Dendritic cell treated with granulocyte-macrophage colony-stimulating factor and Interleukin-4, amounts not matched to agents 40 ng/mL and 50 ng/mL, for 4 days (primary cell): ENCODE measurements at regions not wholly inside any gene's neighbourhood (a gene's known extent, or its start where the extent isn't known, plus 50 kb on each side); places are given as distances from the start of the nearest gene placed in this dataset.

Experiments used
- H3K27ac Mint-ChIP-seq: one replicate; pipeline ENCODE4 v1.8.0; 2022; ENCODE audit warnings: mild to moderate bottlenecking, mixed read lengths
- H3K27me3 Mint-ChIP-seq: one replicate; pipeline ENCODE4 v1.8.0; 2022; ENCODE audit warnings: mild to moderate bottlenecking, mixed read lengths
- H3K36me3 Mint-ChIP-seq: one replicate; pipeline ENCODE4 v1.8.0; 2022; ENCODE audit warnings: low read depth, mixed read lengths
- H3K4me1 Mint-ChIP-seq: one replicate; pipeline ENCODE4 v1.8.0; 2022; ENCODE audit warnings: low read depth, mixed read lengths
- H3K4me3 Mint-ChIP-seq: one replicate; pipeline ENCODE4 v1.8.0; 2022; ENCODE audit warnings: mild to moderate bottlenecking, moderate library complexity, mixed read lengths
- H3K9me3 Mint-ChIP-seq: one replicate; pipeline ENCODE4 v1.8.0; 2022; ENCODE audit warnings: mixed read lengths
- intact Hi-C: fragments of 100-400 bp; cut with micrococcal nuclease; formaldehyde crosslinking; loops from one replicate; pipeline ENCODE4 v1.15.0; 2022

- no peaks in the 10 kb centered on the region for H3K9me3 Mint-ChIP-seq
- intact Hi-C loops, result no loop called here
Observed at GRCh38 chr12:127355061-127355841, 911.7 kb upstream of the TMEM132C start.

DNA sequence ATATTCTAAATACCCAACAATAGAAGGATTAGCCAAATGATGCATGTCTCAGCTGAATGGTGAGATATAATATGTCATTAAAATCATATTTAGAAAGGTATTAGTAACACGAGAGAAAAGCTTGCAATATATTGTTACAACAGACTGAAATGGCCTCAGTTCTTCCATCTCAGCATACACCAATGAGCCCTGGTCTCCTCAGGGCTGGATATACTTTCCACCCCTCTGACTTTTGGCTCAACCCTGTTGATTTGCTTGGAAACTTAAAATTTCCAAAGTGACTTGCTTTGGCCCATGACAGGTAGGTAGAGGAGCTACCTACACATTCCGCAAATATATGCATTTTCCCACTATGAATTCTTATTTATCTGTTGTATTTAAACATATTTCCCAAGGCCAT, 908.1 kb upstream of the TMEM132C start:
- Mint-ChIP-seq H3K27me3 (no peaks in the 10 kb centered on the region), H3K4me1 (no peaks in the 10 kb centered on the region), H3K27ac (no peak overlapping the region), H3K4me3 (no peak overlapping the region), H3K9me3 (no peaks in the 10 kb centered on the region), H3K36me3 (no peaks in the 10 kb centered on the region)
- intact Hi-C loops, result no loop called here

More at GRCh38 chr12:127355061-127355841, 911.7 kb upstream of the TMEM132C start:
- Mint-ChIP-seq H3K4me3 (no peak overlapping the region), H3K4me1 (no peaks in the 10 kb centered on the region), H3K27me3 (no peaks in the 10 kb centered on the region), H3K36me3 (no peaks in the 10 kb centered on the region), H3K27ac (no peak overlapping the region)

DNA sequence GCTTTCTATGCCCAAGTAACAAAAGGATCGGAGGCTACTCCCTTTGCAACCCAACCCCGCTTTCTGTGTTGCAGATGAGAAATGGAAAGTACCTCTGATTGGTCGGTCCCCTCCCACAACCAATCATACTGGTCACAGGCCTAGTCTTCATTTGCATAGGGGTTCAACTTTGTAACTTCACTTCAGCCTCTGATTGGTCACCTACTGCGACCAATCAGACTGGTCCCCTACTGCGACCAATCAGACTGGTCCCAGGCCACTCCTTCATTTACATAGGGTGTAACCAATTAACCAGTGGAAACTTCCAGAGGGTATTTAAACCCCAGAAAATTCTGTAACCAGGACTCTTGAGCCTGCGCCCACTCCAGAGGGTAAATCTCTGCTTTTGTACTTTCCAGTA, 906.4 kb upstream of the TMEM132C start:
- H3K27me3 Mint-ChIP-seq, result no peaks in the 10 kb centered on the region
- H3K36me3 Mint-ChIP-seq, result no peaks in the 10 kb centered on the region
- H3K27ac Mint-ChIP-seq, result no peak overlapping the region
- intact Hi-C loops, result no loop called here
- no peaks in the 10 kb centered on the region for H3K9me3 Mint-ChIP-seq
- H3K4me3 Mint-ChIP-seq, result no peak overlapping the region
- H3K4me1 Mint-ChIP-seq, result no peaks in the 10 kb centered on the region

DNA sequence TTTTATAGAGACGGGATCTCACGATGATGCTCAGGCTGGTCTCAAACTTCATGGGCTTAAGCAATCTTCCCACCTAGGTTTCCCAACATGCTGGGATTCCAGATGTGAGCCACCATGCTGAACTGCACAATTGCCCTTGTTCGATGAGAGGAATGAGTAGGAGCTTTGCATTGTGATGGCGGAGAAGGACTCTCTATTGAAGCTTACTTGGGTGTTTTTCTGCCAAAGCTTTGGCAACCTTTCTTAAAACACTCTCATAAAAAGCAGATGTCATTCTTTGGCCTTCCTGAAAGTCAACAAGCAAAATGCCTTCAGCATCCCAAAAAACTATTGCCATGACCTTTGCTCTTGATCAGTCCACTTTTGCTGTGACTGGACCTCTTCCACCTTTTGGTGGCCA, 904.8 kb upstream of the TMEM132C start:
- no peak overlapping the region for H3K4me3 Mint-ChIP-seq
- no peaks in the 10 kb centered on the region for H3K4me1 Mint-ChIP-seq
- H3K36me3 Mint-ChIP-seq, result no peaks in the 10 kb centered on the region
- H3K27ac Mint-ChIP-seq, result no peak overlapping the region
- intact Hi-C loops, result no loop called here
- H3K27me3 Mint-ChIP-seq, result no peaks in the 10 kb centered on the region
- no peaks in the 10 kb centered on the region for H3K9me3 Mint-ChIP-seq

- intact Hi-C loops, result no loop called here
- H3K27me3 Mint-ChIP-seq, result no peaks in the 10 kb centered on the region
- H3K4me1 Mint-ChIP-seq, result no peaks in the 10 kb centered on the region
- H3K4me3 Mint-ChIP-seq, result no peak overlapping the region
- no peaks in the 10 kb centered on the region for H3K36me3 Mint-ChIP-seq
- H3K27ac Mint-ChIP-seq, result no peak overlapping the region
- H3K9me3 Mint-ChIP-seq, result no peaks in the 10 kb centered on the region
Observed at GRCh38 chr12:127363392-127363791, 903.6 kb upstream of the TMEM132C start.

- intact Hi-C loops, result no loop called here
- Mint-ChIP-seq H3K4me3 (no peak overlapping the region), H3K9me3 (no peaks in the 10 kb centered on the region), H3K36me3 (no peaks in the 10 kb centered on the region), H3K27ac (no peak overlapping the region), H3K27me3 (no peaks in the 10 kb centered on the region), H3K4me1 (no peaks in the 10 kb centered on the region)
Observed at GRCh38 chr12:127373559-127373958, 893.4 kb upstream of the TMEM132C start.

DNA sequence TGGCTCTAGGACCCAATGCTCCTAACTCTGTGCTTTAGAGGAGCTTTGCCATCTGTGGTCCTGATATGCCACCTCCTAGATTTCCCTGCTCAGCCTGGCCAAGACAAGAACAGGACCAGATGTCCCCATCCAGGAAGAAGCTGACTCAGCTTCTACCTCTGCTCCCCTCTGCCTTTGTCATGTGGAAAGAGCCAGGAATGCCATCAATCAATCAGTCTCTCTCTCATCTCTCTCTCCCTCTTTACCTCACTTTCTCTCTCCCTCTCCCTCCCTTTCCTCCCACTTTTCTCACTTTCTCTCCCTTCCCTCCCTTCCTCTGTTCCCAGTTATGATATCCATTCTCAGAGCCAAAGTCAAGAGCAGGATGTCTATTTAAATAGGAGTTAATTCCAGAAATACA, 892.5 kb upstream of the TMEM132C start:
- Mint-ChIP-seq H3K4me3 (no peak overlapping the region), H3K9me3 (no peaks in the 10 kb centered on the region), H3K27me3 (no peaks in the 10 kb centered on the region), H3K36me3 (no peaks in the 10 kb centered on the region), H3K4me1 (no peaks in the 10 kb centered on the region), H3K27ac (no peak overlapping the region)
- intact Hi-C loops, result no loop called here

GRCh38 chr12:127381043-127381668, 885.8 kb upstream of the TMEM132C start:
- no peak overlapping the region for H3K4me3 Mint-ChIP-seq
- H3K9me3 Mint-ChIP-seq, result no peaks in the 10 kb centered on the region
- no peak overlapping the region for H3K27ac Mint-ChIP-seq
- peaks cover 3% of the 10 kb centered on the region for H3K27me3 Mint-ChIP-seq
- no peaks in the 10 kb centered on the region for H3K4me1 Mint-ChIP-seq
- intact Hi-C loops, result loop anchor here (5.0 kb wide), 1 partner anchor 1314 kb away; no protein-coding TSS in a partner anchor
- H3K36me3 Mint-ChIP-seq, result no peaks in the 10 kb centered on the region

DNA sequence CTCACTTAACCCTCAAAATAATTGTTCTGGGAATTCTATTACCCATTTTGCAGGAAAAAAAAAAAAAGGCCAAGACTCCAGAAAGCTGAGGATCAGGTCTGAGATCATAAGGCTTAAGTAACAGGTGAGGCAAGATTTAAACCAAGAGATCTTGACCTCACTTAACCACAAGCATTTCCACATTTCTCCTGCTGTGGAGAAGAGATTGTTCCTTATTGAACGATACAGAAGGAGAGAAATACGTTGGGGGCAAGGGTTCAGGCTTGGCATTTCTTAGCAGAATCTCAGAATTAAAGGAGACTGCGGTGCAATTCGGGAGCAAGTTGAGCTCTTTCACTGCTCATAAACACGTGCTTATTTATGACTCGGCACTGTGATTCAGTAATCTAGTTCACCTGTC, 885.3 kb upstream of the TMEM132C start:
- Mint-ChIP-seq H3K36me3 (no peaks in the 10 kb centered on the region), H3K27ac (no peak overlapping the region), H3K4me3 (no peak overlapping the region), H3K9me3 (no peaks in the 10 kb centered on the region), H3K4me1 (no peaks in the 10 kb centered on the region), H3K27me3 (peaks cover 3% of the 10 kb centered on the region)
- intact Hi-C loops, result loop anchor here (5.0 kb wide), 1 partner anchor 1314 kb away; no protein-coding TSS in a partner anchor

- intact Hi-C loops, result loop anchor here (5.0 kb wide), 1 partner anchor 1316 kb away; no protein-coding TSS in a partner anchor
- H3K9me3 Mint-ChIP-seq, result no peaks in the 10 kb centered on the region
Observed at GRCh38 chr12:127383281-127383680, 883.7 kb upstream of the TMEM132C start.

DNA sequence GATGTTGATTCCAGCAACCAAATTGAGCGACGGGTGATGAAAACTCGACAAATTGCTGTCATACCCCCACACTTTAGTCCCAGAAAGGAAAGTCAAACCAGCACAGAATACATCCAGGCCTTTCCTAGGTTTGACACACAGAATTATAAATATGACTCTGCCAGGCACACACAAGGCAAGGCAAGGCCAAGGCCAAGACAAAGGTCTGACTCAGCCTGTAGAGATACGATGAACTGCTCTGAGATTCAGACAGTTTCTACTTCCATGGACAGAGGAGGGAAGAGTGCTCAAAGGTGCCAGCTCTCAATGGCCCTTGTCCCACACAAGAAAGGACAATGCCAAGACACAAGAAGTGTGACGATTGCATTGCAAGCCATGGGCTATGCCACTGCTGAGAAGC, 880.2 kb upstream of the TMEM132C start:
- Mint-ChIP-seq H3K27ac (no peak overlapping the region), H3K27me3 (no peaks in the 10 kb centered on the region), H3K9me3 (no peaks in the 10 kb centered on the region), H3K36me3 (no peaks in the 10 kb centered on the region), H3K4me3 (no peak overlapping the region), H3K4me1 (no peaks in the 10 kb centered on the region)
- intact Hi-C loops, result no loop called here

More at GRCh38 chr12:127383281-127383680, 883.7 kb upstream of the TMEM132C start:
- Mint-ChIP-seq H3K4me3 (no peak overlapping the region), H3K27me3 (peaks cover 3% of the 10 kb centered on the region), H3K27ac (no peak overlapping the region), H3K36me3 (no peaks in the 10 kb centered on the region), H3K4me1 (no peaks in the 10 kb centered on the region)

DNA sequence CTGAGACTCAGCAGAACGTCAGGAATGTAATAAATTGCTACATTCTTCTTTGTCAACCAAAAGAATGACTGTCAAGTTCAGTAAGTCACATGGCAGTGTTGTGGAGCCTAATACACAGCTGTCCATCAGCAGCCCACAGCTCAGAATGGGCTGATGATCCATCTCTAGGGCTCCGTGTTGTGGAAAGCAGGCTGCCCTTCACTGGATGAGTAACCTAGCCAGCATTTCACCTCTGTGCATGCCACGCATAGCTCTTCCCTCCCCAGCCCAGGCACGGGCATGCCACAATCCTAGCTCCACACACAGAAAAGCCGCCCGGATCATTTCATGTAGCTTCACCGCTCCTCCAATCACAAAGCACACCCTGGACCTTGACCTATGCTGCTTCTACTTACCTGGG, 878.0 kb upstream of the TMEM132C start:
- Mint-ChIP-seq H3K4me3 (no peak overlapping the region), H3K27ac (no peak overlapping the region), H3K9me3 (no peaks in the 10 kb centered on the region), H3K36me3 (no peaks in the 10 kb centered on the region), H3K27me3 (no peaks in the 10 kb centered on the region), H3K4me1 (no peaks in the 10 kb centered on the region)
- intact Hi-C loops, result no loop called here

- Mint-ChIP-seq H3K4me1 (no peaks in the 10 kb centered on the region), H3K27me3 (no peaks in the 10 kb centered on the region), H3K27ac (no peak overlapping the region), H3K36me3 (no peaks in the 10 kb centered on the region), H3K4me3 (no peak overlapping the region), H3K9me3 (no peaks in the 10 kb centered on the region)
- intact Hi-C loops, result no loop called here
Observed at GRCh38 chr12:127389923-127390322, 877.0 kb upstream of the TMEM132C start.

DNA sequence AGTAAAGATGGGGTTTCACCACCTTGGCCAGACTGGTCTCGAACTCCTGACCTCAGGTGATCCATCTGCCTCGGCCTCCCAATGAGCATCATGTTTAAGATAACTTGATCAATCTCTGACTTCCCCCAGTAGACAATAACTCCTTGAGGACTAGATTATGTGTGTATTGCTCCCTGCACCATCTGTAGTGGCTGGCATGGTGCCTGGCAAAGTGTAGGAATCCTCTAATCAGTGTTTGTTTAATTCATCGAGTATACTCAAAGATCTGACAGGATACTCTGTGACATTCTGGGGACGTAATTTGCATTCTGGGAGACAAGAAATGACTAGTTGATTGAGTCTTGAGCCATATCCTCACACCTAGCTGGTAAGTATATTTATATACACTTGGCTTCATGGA, 873.5 kb upstream of the TMEM132C start:
- Mint-ChIP-seq H3K36me3 (no peaks in the 10 kb centered on the region), H3K4me1 (no peaks in the 10 kb centered on the region), H3K4me3 (no peak overlapping the region), H3K9me3 (no peaks in the 10 kb centered on the region), H3K27me3 (no peaks in the 10 kb centered on the region), H3K27ac (no peak overlapping the region)
- intact Hi-C loops, result no loop called here
